GM10248 (cell line): ENCODE measurements at regions not wholly inside any gene's neighbourhood (a gene's known extent, or its start where the extent isn't known, plus 50 kb on each side); places are given as distances from the start of the nearest gene placed in this dataset.

ENCODE experiments used
- CTCF ChIA-PET: fragments of 300-600 bp; sonication (Branson Sonifier 250); formaldehyde crosslinking; extraction: SDS; loops from one replicate; lab custom pipeline; 2021; ENCODE audit warnings: antibody characterized with exemption; lab: Yijun Ruan, JAX
- POLR2A ChIA-PET: fragments of 350-650 bp; sonication (Branson Sonifier 250); formaldehyde crosslinking; extraction: SDS; loops from one replicate; lab custom pipeline; 2020; ENCODE audit warnings: antibody characterized with exemption; lab: Yijun Ruan, JAX
- DNase-seq: peaks from one replicate; pipeline ENCODE4 v3.0.0; 2012; ENCODE audit errors: extremely low spot score
- TF ChIP-seq, protein P1 (sequence below): IDR thresholded peaks from 2 replicates; pipeline ENCODE4 v1.5.1; 2012; ENCODE audit warnings: mild to moderate bottlenecking, low read depth; ENCODE audit errors: extremely low read depth, missing control alignments, control extremely low read depth

DNA sequence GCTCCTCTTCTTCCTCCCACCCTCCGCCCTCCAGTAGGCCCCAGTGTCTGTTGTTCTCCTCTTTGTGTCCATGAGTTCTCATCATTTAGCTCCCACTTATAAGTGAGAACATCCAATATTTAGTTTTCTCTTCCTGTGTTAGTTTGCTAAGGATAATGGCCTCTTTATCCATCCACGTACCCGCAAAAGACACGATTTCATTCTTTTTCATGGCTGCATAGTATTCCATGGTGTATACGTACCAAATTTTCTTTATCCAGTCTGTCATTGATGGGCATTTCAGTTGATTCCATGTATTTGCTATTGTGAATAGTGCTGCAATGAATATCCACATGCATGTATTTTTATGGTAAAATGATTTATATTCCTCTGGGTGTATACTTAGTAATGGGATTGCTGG lies 82.2 kb downstream of the COPS8 start:
- POLR2A ChIA-PET: no interaction called here
- TF ChIP-seq, protein P1, sequence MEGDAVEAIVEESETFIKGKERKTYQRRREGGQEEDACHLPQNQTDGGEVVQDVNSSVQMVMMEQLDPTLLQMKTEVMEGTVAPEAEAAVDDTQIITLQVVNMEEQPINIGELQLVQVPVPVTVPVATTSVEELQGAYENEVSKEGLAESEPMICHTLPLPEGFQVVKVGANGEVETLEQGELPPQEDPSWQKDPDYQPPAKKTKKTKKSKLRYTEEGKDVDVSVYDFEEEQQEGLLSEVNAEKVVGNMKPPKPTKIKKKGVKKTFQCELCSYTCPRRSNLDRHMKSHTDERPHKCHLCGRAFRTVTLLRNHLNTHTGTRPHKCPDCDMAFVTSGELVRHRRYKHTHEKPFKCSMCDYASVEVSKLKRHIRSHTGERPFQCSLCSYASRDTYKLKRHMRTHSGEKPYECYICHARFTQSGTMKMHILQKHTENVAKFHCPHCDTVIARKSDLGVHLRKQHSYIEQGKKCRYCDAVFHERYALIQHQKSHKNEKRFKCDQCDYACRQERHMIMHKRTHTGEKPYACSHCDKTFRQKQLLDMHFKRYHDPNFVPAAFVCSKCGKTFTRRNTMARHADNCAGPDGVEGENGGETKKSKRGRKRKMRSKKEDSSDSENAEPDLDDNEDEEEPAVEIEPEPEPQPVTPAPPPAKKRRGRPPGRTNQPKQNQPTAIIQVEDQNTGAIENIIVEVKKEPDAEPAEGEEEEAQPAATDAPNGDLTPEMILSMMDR: no peak
- CTCF ChIA-PET: no interaction called here

GRCh38 chr2:237170020-237170419 lies 84.3 kb downstream of the COPS8 start:
- TF ChIP-seq, protein P1: no peak
- POLR2A ChIA-PET: no interaction called here
- CTCF ChIA-PET: no interaction called here
- no peak for DNase-seq

More for the DNA sequence above, 82.2 kb downstream of the COPS8 start:
- DNase-seq: no peak

DNA sequence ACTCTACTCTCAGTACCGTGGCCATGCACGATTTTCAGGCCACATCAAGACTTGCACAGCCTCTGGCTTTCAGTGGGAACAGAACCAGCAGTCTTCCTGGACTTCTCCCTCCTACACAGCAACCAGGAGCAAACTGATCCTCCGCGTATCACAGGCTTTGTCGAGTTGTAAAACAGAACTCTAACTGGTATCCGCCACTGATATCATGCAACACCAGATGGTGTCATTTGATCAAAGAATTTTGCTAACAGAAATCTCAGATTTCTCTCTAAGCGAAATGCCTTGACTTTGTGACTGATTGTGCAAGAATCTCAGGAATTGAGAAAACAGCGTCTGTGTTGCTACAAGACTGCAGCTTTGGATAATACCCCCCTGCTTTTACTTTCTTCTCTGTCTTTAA lies 85.7 kb downstream of the COPS8 start:
- ChIA-PET CTCF (no interaction called here), POLR2A (no interaction called here)
- TF ChIP-seq, protein P1: no peak
- no peak for DNase-seq

DNA sequence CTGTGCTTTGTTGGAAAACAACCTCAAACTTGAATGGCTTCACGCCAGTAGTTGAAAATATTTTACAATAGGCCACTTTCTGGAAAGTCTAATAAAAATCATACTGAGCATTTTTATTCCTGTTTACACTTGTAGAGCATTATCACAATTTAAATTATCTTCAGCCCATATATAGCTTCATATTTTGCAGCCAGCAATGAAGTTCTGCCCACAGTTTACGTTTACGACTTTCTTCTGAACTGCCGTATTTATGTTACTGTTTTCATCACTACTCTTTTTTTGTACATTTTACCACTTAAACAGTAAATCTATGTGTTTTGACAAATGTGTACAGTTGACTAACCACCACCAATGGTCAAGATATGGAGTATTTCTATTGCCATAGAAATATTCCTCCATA lies 86.2 kb downstream of the COPS8 start:
- DNase-seq: no peak
- TF ChIP-seq, protein P1: no peak
- CTCF ChIA-PET: interaction anchor here (1.1 kb wide), 1 partner anchor 9 kb away, joined by 3 read pairs; no protein-coding TSS in a partner anchor
- POLR2A ChIA-PET: no interaction called here

GRCh38 chr2:237177052-237177451 lies 91.4 kb downstream of the COPS8 start:
- CTCF ChIA-PET: no interaction called here
- no peak for DNase-seq
- TF ChIP-seq, protein P1: no peak
- POLR2A ChIA-PET: no interaction called here

- TF ChIP-seq, protein P1: no peak
- ChIA-PET POLR2A (no interaction called here), CTCF (no interaction called here)
- no peak for DNase-seq
Measured at GRCh38 chr2:237177986-237178385, 92.3 kb downstream of the COPS8 start.

DNA sequence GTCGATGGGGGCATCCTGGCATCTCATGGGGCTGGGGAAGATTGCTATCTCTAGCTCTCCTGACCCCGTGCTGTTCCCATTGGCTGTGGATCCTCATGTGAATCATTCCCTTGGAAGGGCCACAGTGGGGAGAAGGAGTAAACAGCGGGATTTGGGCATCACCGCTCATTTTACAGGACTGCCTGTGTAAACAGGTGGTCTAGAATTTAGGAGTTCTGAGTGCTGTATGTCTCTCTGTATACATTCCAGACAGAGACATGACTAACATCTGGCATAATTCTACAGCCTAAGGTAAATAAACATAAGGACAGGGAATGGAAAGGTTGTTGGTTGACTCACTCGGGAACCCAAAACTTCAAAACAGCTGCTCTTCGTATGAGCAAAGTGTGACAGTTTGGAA lies 92.7 kb downstream of the COPS8 start:
- no peak for DNase-seq
- TF ChIP-seq, protein P1: no peak
- POLR2A ChIA-PET: no interaction called here
- CTCF ChIA-PET: no interaction called here
